CD4-positive, alpha-beta T cell treated with Interleukin-6 at 100 ng/mL for 8 hours (primary cell): ENCODE measurements at regions not wholly inside any gene's neighbourhood (a gene's known extent, or its start where the extent isn't known, plus 50 kb on each side); places are given as distances from the start of the nearest gene placed in this dataset.

Experiments used
- DNase-seq: peaks from one replicate; pipeline ENCODE4 v3.0.0-alpha.2; 2020; ENCODE audit warnings: mixed read lengths, low spot score

- no peak for DNase-seq
Observed at GRCh38 chr4:19146038-19146437, 1105.7 kb upstream of the SLIT2 start.

- no peak for DNase-seq
Observed at GRCh38 chr4:19135895-19136633, 1114.5 kb upstream of the LCORL start.

GRCh38 chr4:19134685-19135084 is 1113.1 kb upstream of the LCORL start:
- DNase-seq = no peak

GRCh38 chr4:19133315-19133714 is 1111.8 kb upstream of the LCORL start:
- DNase-seq = no peak

- no peak for DNase-seq
Observed at GRCh38 chr4:19130866-19131265, 1109.3 kb upstream of the LCORL start.

- DNase-seq = no peak
Observed at GRCh38 chr4:19128176-19128575, 1106.6 kb upstream of the LCORL start.

- no peak for DNase-seq
Observed at GRCh38 chr4:19126903-19127302, 1105.3 kb upstream of the LCORL start.

- no peak for DNase-seq
Observed at GRCh38 chr4:19123681-19124080, 1102.1 kb upstream of the LCORL start.

- no peak for DNase-seq
Observed at GRCh38 chr4:19119904-19120560, 1098.5 kb upstream of the LCORL start.

GRCh38 chr4:19117022-19117421 is 1095.5 kb upstream of the LCORL start:
- no peak for DNase-seq

- no peak for DNase-seq
Observed at GRCh38 chr4:19104176-19104575, 1082.6 kb upstream of the LCORL start.

GRCh38 chr4:19095491-19096046 is 1074.0 kb upstream of the LCORL start:
- DNase-seq = no peak

- DNase-seq = no peak
Observed at GRCh38 chr4:19093951-19094350, 1072.4 kb upstream of the LCORL start.

GRCh38 chr4:19092797-19093196 is 1071.2 kb upstream of the LCORL start:
- no peak for DNase-seq

GRCh38 chr4:19074036-19074435 is 1052.5 kb upstream of the LCORL start:
- DNase-seq = no peak

- no peak for DNase-seq
Observed at GRCh38 chr4:19063662-19064061, 1042.1 kb upstream of the LCORL start.

- DNase-seq = no peak
Observed at GRCh38 chr4:19054916-19055315, 1033.4 kb upstream of the LCORL start.

- no peak for DNase-seq
Observed at GRCh38 chr4:19051831-19052230, 1030.3 kb upstream of the LCORL start.

- no peak for DNase-seq
Observed at GRCh38 chr4:19047279-19047880, 1025.8 kb upstream of the LCORL start.

GRCh38 chr4:19039816-19040215 is 1018.3 kb upstream of the LCORL start:
- DNase-seq = no peak

- no peak for DNase-seq
Observed at GRCh38 chr4:19038231-19038630, 1016.7 kb upstream of the LCORL start.

GRCh38 chr4:19033816-19034733 is 1012.5 kb upstream of the LCORL start:
- DNase-seq = no peak
